HCT116 (cell line): ENCODE measurements at regions not wholly inside any gene's neighbourhood (a gene's known extent, or its start where the extent isn't known, plus 50 kb on each side); places are given as distances from the start of the nearest gene placed in this dataset.

Experiments used
- ATAC-seq: fragments of 200-7000 bp; cut with Tn5 transposase; 2 replicates; pipeline ENCODE4 v1.9.1; 2020; ENCODE audit warnings: mild to moderate bottlenecking, moderate library complexity
- BruUV-seq: library from RNA; stranded (reverse); fragments of 400-500 nt; replicated peaks from 2 replicates; lab custom pipeline; 2021; lab: Mats Ljungman, UMichigan
- CTCF ChIA-PET: fragments of 300-600 bp; sonication (Branson Sonifier 250); formaldehyde crosslinking; loops from one replicate; lab custom pipeline; 2021; ENCODE audit warnings: antibody characterized with exemption; lab: Charles Lee
- POLR2A ChIA-PET: fragments of 300-600, 350-600 bp; sonication (Branson Sonifier 250); formaldehyde crosslinking; loops from one replicate; lab custom pipeline; 2021; ENCODE audit warnings: antibody characterized with exemption; lab: Charles Lee
- RAD21 ChIA-PET, 2 experiments: fragments of 300-600 bp; sonication (Branson Sonifier 250); formaldehyde crosslinking; loops; one replicate each; lab custom pipeline; 2023; ENCODE audit warnings: low total read pairs in 2 of 2; ENCODE audit not compliant: uncharacterized antibody in 2 of 2, unreplicated experiment in 2 of 2, low non-redundant PET in 1 of 2; lab: Charles Lee
- DNase-seq: peaks from one replicate; pipeline ENCODE4 v3.0.0-alpha.2; 2010; ENCODE audit warnings: low read depth, low spot score
- H2AFZ ChIP-seq: fragments of 200-600 bp; shearing (Covaris generic), sonication (generic); 2 replicates; pipeline ENCODE4 v1.6.1; 2017; ENCODE audit warnings: low read depth, mixed run types, mixed read lengths, antibody characterized with exemption, low read length; ENCODE audit not compliant: poor library complexity, severe bottlenecking
- H3K27ac ChIP-seq: 2 replicates; pipeline ENCODE4 v1.5.1; 2012; ENCODE audit warnings: low read depth, low read length
- H3K27me3 ChIP-seq: fragments of 200-600 bp; sonication (generic); 2 replicates; pipeline ENCODE4 v1.6.1; 2016; ENCODE audit warnings: mixed run types, low read length, mixed read lengths; ENCODE audit not compliant: insufficient read depth
- H3K36me3 ChIP-seq, 2 experiments: fragments of 200-500 bp in 1 of 2; fragments of 200-600 bp in 1 of 2; sonication (Bioruptor generic) in 1 of 2; sonication (generic) in 1 of 2; 2 replicates each; pipeline versions ENCODE4 v1.5.1 to v1.6.1; 2014 to 2016; ENCODE audit warnings: low read length in 2 of 2, inconsistent platforms in 1 of 2, mixed read lengths in 1 of 2, mixed run types in 1 of 2; ENCODE audit not compliant: insufficient read depth in 2 of 2, control insufficient read depth in 1 of 2
- H3K4me1 ChIP-seq, 2 experiments: fragments of 200-600 bp in 1 of 2; sonication (generic) in 1 of 2; 2 replicates each; pipeline versions ENCODE4 v1.5.1 to v1.6.1; 2012 to 2017; ENCODE audit warnings: low read length in 2 of 2, inconsistent platforms in 1 of 2, mild to moderate bottlenecking in 1 of 2, mixed read lengths in 1 of 2, mixed run types in 1 of 2, moderate library complexity in 1 of 2; ENCODE audit not compliant: insufficient read depth in 2 of 2, control insufficient read depth in 1 of 2
- H3K4me2 ChIP-seq: fragments of 200-600 bp; sonication (generic); 2 replicates; pipeline ENCODE4 v1.6.1; 2017; ENCODE audit warnings: mixed run types, low read length, mixed read lengths
- H3K4me3 ChIP-seq, 2 experiments: fragments of 200-600 bp in 1 of 2; sonication (generic) in 1 of 2; replicated peaks in 1 of 2; 2 replicates each; pipeline ENCODE4 v1.5.1; 2011 to 2016; ENCODE audit warnings: low read length in 2 of 2, control low read depth in 1 of 2, low read depth in 1 of 2, mild to moderate bottlenecking in 1 of 2, mixed read lengths in 1 of 2, mixed run types in 1 of 2
- H3K79me2 ChIP-seq: fragments of 200-600 bp; sonication (generic); 2 replicates; pipeline ENCODE4 v1.6.1; 2017; ENCODE audit warnings: mild to moderate bottlenecking, mixed run types, low read length, moderate library complexity, mixed read lengths; ENCODE audit not compliant: insufficient read depth
- H3K9ac ChIP-seq: fragments of 200-600 bp; sonication (generic); 2 replicates; pipeline ENCODE4 v1.6.1; 2016; ENCODE audit warnings: low read length, mixed read lengths
- H3K9me2 ChIP-seq: fragments of 200-600 bp; sonication (generic), shearing (Covaris generic); 2 replicates; pipeline ENCODE4 v1.6.1; 2017; ENCODE audit warnings: mixed run types, mild to moderate bottlenecking, moderate library complexity; ENCODE audit not compliant: insufficient read depth
- H3K9me3 ChIP-seq, 2 experiments: fragments of 200-500 bp in 1 of 2; fragments of 200-600 bp in 1 of 2; sonication (Bioruptor generic) in 1 of 2; sonication (generic) in 1 of 2; 2 replicates each; pipeline ENCODE4 v1.6.1; 2014 to 2017; ENCODE audit warnings: low read length in 2 of 2, mixed read lengths in 2 of 2, inconsistent platforms in 1 of 2, low read depth in 1 of 2, mild to moderate bottlenecking in 1 of 2, mixed run types in 1 of 2, moderate library complexity in 1 of 2; ENCODE audit not compliant: control insufficient read depth in 1 of 2, insufficient read depth in 1 of 2
- H4K20me1 ChIP-seq: fragments of 200-600 bp; sonication (generic), shearing (Covaris generic); 2 replicates; pipeline ENCODE4 v1.6.1; 2017; ENCODE audit warnings: mixed run types, mild to moderate bottlenecking, moderate library complexity; ENCODE audit not compliant: insufficient read depth
- CBX3 ChIP-seq: IDR thresholded peaks from 2 replicates; pipeline ENCODE4 v1.6.1; 2012; ENCODE audit warnings: low read depth
- FOSL1 ChIP-seq: IDR thresholded peaks from 2 replicates; pipeline ENCODE4 v1.6.1; 2012; ENCODE audit warnings: low read depth
- SP1 ChIP-seq: IDR thresholded peaks from 2 replicates; pipeline ENCODE4 v1.6.1; 2012; ENCODE audit warnings: low read depth
- TCF7L2 ChIP-seq: IDR thresholded peaks from 2 replicates; pipeline ENCODE4 v1.7.0; 2011; ENCODE audit warnings: borderline replicate concordance, inconsistent platforms; ENCODE audit not compliant: insufficient read depth, insufficient read length; ENCODE audit errors: extremely low read depth
- YY1 ChIP-seq: IDR thresholded peaks from 2 replicates; pipeline ENCODE4 v1.6.1; 2011; ENCODE audit warnings: low read length, low read depth, moderate library complexity, mild to moderate bottlenecking; ENCODE audit not compliant: insufficient replicate concordance; ENCODE audit errors: extremely low read depth
- intact Hi-C: fragments of 100-400 bp; cut with micrococcal nuclease; formaldehyde crosslinking; loops from 2 replicates; pipeline ENCODE4 v1.10.0; 2022
- TF ChIP-seq, protein P1 (sequence below): IDR thresholded peaks from 2 replicates; pipeline ENCODE4 v1.6.1; 2011; ENCODE audit warnings: mild to moderate bottlenecking, low read length, moderate library complexity; ENCODE audit not compliant: insufficient replicate concordance; ENCODE audit errors: extremely low read depth

GRCh38 chr9:13759551-13759950 is 480.1 kb upstream of the MPDZ start (continued):
- TF ChIP-seq SP1 (no peak), FOSL1 (no peak), YY1 (no peak)

- no peak overlapping the region for H3K9ac ChIP-seq
- no peak for ATAC-seq
- H3K27ac ChIP-seq = no peak overlapping the region
- POLR2A ChIA-PET = no interaction called here
- H3K4me1 ChIP-seq = no peaks in the 10 kb centered on the region
- BruUV-seq = no TSS peak
- no peak overlapping the region for H3K4me2 ChIP-seq
- CTCF ChIA-PET = no interaction called here
- H3K36me3 ChIP-seq = no peaks in the 10 kb centered on the region
- H3K4me3 ChIP-seq = no peak overlapping the region
- no peaks in the 10 kb centered on the region; the same call in 1 of the 2 replicates for H3K27me3 ChIP-seq
- no peak for DNase-seq
- RAD21 ChIA-PET = no interaction called here
- no peak overlapping the region for H2AFZ ChIP-seq
- no peaks in the 10 kb centered on the region for H3K9me2 ChIP-seq
- no peak for TF ChIP-seq CBX3
- TF ChIP-seq, protein P1, sequence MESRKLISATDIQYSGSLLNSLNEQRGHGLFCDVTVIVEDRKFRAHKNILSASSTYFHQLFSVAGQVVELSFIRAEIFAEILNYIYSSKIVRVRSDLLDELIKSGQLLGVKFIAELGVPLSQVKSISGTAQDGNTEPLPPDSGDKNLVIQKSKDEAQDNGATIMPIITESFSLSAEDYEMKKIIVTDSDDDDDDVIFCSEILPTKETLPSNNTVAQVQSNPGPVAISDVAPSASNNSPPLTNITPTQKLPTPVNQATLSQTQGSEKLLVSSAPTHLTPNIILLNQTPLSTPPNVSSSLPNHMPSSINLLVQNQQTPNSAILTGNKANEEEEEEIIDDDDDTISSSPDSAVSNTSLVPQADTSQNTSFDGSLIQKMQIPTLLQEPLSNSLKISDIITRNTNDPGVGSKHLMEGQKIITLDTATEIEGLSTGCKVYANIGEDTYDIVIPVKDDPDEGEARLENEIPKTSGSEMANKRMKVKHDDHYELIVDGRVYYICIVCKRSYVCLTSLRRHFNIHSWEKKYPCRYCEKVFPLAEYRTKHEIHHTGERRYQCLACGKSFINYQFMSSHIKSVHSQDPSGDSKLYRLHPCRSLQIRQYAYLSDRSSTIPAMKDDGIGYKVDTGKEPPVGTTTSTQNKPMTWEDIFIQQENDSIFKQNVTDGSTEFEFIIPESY = no peak
- no peak for TF ChIP-seq TCF7L2
- TF ChIP-seq SP1 = no peak
- no peaks in the 10 kb centered on the region for H4K20me1 ChIP-seq
- H3K9me3 ChIP-seq = no peaks in the 10 kb centered on the region
- intact Hi-C loops = loop anchor here (10.0 kb wide), 1 partner anchor 56 kb away; no protein-coding TSS in a partner anchor
- H3K79me2 ChIP-seq = no peaks in the 10 kb centered on the region
Measured at GRCh38 chr9:13758936-13759335, 479.4 kb upstream of the MPDZ start.
